Stimulated activated CD8-positive, alpha-beta memory T cell treated with anti-CD3 and anti-CD28 coated beads, Interleukin-12 subunit alpha, Interleukin-12 subunit beta, amount 100 ng/mL, for 4 hours (primary cell): ENCODE measurements at regions not wholly inside any gene's neighbourhood (a gene's known extent, or its start where the extent isn't known, plus 50 kb on each side); places are given as distances from the start of the nearest gene placed in this dataset.
"Not testable (repeated sequence)": the region's sequence is repeated elsewhere in the genome, so short reads cannot be mapped to it uniquely, and the experiment has no call there.

Source experiments
- DNase-seq: peaks from one replicate; pipeline ENCODE4 v3.0.0-alpha.2; 2020; ENCODE audit warnings: low read depth

DNA sequence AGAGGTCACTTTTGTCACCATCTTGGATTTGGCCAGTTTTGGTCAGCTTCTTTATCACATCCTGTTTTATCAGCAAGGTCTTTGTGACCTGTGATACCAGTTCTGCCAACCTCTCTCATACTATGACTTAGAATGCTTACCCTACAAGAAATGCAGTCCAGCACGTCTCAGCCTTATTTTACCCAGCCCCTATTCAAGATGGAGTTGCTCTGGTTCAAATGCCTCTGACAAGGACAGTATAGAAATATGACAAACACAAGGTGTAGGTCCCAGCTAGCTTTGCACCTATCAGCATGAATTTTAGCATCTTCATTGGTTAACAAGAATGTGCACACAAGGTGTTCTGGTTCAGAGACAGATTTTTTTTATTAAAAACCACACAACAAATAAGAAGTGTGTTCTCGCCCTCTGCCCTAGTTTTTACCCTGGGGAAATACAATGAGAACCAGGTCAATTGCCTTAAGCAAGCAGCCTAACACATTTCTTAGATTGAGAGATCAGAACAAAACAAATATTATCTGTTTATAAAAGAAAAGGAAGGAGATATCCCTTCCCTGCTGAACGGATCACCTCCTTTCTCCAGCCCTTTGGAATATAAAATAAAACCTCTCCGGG lies 962.3 kb upstream of the PRKX start:
- DNase-seq, result no peak

DNA sequence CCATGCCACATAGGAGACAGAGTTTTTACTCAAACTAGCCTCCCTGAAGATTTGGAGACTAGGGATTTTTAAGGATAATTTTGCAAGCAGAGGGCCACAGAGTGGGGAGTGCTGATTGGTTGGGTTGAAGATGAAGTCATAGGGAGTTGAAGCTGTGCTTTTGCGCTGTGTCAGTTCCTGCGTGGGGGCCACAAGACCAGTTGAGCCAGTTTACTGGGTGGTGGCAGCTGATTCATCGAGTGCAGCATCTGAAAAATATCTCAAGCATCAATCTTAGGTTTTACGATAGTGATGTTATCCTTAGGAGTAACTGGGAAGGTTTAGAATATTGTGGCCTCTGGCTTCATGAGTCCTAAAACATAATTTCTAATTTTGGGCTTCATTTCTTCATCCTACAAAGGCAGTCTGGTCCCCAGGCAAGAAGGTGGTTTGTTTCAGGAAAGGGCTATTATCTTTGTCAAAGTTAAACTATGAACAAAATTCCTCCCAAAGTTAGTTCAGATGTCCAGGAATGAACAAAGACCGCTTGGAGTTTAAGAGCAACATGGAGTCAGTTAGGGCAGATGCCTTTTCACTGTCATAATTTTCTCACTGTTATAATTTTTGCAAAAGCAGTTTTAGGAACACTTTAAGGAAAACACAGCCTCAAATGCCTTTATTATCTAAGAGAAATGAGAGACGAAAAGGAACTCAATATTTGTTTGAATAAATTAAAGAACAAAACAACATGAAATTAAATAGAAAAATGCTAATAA lies 960.8 kb upstream of the PRKX start:
- DNase-seq, result no peak

DNA sequence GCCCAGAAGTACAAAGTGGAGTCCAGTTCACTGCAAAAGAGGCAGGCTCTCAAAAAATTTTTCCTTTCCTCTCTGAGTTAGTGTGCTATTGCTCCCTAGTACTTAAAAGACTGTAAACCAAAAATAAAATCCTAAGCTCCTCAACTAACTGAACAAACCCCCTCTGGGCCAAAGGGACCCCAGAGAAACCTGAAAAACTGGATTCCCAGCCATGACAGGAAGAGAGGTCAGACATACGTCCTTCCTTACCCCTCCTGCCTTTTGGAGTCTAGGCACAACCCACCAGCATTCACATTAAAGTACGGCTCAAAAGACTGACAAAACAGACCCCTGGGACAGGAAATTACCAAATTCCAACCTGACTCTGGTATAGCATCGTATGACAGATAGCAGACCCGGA lies 957.9 kb upstream of the PRKX start:
- no peak for DNase-seq

DNA sequence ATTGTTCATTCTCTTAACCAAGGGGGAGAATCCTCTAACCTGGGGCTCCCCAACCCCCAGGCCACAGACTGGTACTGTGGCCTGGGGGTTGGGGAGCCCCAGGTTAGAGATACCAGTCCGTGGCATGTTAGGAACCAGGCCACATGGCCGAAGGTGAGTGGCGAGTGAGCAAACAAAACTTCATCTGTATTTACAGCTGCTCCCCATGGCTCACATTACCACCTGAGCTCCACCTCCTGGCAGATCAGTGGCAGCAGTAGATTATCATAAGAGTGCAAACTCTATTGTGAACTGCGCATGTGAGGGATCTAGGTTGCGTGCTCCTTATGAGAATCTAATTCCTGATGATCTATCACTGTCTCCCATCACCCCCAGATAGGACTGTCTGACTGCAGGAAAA lies 957.2 kb upstream of the PRKX start:
- no peak for DNase-seq

DNA sequence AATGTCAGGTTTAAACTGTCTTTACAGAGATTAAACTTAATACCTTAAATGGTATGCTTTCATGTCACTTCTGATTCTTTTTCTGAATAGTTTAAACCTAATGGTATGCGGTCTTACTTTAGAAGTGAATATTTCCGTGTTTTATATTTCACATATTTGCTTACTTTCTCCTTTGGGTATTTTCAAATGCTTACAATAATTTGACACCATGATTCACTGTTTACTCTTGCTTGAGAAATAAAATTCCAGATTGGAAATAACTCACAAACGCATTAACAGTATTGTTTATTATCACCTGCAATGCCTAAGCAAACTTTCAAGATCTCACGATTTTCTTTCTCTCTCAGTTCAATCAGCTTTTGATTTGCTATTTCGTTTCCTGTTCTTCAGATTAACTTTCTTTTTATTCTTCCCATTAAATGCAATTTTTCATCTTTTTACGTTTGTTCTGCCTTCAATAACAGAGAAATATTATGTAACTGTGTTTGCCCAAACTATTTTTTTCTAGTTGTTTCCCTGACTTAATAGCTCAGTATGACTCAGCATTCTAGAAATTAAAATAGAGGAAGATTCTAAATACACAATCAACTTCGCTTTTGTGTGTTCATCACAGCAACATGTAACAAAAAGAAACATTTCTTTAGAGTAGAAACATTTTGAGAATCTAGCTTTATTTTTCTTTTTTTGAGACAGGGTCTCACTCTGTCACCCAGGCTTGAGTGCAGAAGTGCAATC lies 955.5 kb upstream of the PRKX start:
- DNase-seq, result no peak

DNA sequence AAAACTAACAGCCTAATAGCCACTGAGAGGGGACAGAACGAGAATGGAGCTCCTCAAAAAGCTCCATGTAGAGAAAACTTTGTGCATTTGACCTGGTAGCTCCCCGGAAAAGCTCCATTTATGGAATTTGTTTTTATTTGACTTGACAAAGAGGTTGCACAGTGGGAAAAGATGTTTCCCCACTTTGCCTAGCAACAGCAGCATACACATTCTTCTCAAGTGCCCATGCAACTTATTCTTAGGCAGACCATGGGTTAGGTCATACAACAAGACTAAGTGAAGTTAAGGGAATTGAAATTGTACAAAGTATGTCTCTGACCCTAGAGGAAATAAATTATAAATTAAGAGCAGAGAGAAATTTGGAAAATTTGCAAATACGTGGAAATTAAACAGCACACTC lies 949.6 kb upstream of the PRKX start:
- DNase-seq, result no peak

DNA sequence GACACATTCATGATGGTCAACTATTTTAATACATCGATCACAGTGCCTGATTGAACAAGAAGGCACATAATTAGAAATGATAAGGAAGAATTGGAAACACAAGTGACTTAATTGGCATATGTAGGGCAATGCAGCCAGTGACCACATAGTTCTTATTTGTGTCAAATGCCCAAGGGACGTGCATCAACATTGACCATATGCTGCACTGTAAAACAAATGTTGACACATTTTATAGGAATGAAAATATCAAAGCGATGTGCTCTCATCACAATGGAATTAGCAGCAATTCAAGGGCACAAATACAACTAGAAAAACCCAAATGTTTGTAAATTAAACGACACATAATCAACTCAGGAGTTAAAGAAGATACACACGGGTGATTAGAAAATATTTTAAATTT lies 948.3 kb upstream of the PRKX start:
- no peak for DNase-seq

DNA sequence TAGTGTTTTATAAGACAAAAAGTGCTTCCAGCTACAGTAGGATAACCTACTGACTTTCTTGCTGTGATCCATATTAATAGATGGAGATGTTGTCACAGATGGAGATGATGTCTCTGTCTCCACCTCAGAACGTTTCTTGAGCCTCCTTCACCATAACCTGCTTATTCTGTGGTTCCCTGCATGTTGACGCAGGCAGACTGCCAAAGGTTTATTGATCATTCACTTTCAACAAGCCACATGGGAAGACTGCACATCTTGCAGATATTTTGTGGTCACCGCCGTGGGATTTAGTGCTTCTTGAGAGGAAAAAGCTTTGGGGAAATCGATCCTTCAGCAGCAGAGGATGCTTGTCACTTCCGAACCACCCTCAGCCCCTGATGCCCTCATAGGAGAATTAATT lies 943.0 kb upstream of the PRKX start:
- no peak for DNase-seq

DNA sequence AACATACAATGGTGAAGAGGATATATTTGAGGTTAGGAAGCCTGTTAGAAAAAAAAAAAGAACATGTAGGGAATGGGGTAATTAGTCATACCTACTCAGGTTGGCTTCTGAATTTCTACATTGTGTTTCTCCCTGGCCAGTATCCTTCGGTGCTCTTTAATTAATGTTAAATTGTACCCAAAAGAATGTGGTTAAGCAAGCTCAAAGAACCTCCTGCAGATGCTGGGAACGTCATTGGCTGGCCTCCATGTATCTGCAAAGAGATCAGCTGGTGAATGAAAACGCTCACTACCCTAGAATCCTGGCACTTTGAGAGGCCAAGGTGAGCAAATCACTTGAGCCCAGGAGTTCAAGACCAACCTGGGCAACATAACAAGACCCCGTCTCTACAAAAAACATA lies 942.3 kb upstream of the PRKX start:
- DNase-seq, result no peak

DNA sequence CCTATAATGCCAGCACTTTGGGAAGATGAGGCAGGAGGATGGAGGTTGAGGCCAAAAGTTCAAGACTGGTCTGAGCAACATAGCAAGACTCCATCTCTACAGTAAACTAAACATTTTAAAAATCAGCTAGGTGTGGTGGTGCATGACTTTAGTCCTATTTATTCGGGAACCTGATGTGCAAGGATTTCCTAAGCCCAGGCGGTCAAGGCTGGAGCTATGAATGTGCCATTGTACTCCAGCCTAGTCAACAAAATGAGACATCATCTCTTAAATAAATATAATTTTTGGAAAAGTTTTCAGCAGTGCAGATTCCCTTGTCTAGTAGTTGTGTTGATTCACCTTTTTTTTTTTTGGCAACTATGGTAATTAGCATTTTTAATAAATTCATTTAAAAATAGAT lies 928.7 kb upstream of the PRKX start:
- DNase-seq, result no peak

DNA sequence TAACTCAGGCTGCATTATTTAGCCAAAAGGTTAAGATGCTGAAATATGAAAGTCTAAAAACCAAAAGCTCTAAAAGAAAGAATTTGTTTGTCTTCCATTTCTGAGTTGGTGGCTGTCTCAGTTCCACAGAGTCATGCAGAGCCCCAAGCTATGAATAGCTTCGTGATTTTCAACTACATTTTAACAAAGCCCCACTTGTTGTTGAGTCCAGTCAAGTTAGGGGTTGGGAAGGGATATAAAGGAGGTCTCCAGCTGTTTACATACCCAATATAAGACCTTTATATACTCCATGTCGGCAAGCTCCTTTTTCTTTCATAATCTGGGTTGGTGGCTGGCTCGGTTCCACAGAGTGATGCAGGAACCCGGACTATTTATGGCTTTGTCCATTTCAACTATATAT lies 924.6 kb upstream of the PRKX start:
- DNase-seq, result no peak

DNA sequence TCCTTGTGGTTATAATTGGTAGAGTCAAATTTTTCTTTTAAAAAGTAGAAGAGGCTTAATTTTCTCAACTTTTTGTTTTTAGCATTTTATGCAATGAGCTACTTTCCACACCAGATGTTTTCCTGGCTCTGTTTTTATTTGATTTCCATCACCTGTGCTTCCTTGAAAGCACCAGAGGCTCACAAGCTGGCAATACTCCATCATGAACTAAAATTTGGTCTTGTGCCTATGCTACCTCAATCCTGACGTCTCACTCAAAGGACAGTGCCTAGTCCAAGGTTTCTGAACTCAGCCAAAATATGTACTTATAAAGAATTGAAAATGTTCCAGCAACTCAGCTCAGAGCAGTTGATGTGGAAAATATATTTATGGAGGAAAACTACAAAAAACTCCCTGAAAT lies 914.0 kb upstream of the PRKX start:
- no peak for DNase-seq

DNA sequence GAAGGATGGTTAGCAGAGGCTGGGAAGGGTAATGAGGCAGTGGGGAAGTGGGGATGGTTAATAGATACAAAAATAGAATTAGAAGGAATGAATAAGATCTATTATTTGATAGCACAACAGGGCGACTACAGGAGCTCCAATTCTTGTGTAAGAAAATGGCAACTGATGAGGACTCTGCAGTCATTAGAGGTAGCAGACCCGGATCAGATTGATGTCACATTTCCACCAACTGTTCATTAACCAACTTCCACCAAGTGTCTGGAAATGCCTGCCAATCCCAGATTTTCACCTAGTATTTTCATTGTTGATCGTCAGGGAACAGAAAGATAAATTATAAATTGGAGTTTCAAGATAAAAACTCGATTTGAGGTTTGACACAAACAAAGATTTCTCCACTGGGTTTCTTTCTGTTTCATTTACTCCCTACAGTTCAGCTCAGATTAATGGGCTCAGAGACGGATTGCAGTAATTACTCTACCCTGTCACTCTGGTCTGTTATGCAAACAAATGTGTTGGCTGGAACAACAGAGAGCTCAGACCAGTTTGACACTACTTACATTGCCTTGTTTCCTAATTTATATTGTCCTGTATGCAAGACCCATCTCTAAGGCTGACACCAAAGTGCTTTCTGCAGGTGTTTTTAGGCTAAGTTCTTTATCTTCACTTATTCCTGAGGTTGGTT lies 909.2 kb upstream of the PRKX start:
- DNase-seq, result no peak

DNA sequence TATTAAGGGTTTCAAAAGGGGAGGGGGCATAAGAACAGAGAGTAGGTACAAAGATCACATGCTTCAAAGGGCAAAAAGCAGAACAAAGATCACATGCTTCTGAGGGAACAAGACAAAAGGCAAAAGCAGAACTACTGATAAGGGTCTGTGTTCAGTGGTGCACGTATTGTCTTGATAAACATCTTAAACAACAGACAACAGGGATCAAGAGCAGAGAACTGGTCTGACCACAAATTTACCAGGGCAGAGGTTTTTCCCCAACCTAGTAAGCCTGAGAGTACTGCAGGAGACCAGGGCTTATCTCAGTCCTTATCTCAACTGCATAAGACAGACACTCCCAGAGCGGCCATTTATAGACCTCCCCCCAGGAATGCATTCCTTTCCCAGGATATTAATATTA lies 900.2 kb upstream of the PRKX start:
- not testable (repeated sequence) for DNase-seq

DNA sequence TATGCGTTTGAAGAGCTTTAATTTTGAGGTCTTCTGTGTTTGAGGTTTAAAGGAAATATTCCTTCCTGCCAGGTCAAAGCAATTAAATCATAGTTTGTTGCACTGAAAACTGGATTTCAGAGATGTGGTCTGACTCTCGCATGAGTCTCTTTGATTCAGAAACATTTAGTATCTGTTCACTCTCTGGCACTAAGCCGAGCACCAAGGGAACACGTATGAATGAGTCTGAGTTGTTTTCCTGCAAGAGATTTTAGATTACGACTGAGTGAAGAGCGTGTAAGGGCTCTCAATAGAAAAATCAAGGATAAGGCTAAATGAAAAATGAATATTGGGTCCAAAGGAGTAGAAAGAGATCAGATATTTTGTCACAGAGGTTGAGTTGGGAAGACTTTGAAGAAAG lies 875.4 kb upstream of the PRKX start:
- no peak for DNase-seq

DNA sequence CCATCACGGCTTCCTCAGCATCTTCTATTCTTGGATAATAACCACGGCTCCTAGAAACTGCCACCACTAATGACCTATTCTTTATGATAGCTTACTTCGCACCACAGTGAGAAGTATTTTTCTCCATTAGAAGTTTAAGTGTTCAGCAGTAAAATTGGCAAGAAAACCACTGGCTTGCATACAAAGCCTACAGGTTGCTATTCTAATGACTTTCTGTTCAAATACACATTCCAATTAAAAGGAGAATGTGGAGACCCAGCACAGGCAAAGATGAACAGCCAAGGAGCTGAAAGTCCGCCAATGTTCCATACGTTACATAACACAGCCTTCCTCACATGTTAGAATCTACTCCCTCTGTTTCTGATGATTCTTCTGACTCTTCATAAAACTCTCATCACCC lies 875.0 kb upstream of the PRKX start:
- no peak for DNase-seq

DNA sequence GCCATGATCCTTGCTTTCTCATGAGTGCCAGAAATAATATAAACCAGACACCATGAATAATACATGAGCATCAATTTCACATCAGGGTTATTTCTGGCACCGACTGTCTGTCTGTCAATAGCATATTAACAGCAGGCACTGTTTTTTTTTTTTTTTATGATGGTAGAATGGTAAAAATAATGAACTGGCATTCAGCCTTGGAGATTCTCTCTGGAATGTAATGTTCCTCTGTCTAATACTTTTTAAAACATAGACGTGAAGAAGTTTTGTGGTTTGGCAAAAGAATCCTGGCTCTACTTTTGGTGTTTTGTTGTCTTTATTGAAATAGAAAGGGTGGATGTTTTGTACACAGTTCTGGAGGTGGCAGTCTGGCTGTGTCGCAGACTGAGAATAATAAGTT lies 874.6 kb upstream of the PRKX start:
- no peak for DNase-seq

DNA sequence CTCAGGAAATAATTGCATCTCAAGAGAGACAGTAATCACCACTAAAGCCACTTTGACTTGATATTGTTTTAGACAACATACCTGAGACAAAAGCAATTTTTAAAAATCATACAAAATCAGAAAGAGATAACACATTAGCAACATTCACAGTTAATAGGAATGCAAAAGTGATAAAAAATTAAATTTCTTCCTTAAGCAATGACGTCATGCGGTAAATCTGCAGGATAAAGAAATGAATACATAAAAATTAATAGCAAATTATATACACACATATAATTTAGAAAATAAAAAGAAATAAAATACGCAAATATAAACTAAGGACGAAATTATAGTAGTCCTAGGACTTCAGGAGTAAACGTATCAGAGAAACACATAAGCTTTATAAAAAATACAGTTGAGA lies 866.5 kb upstream of the PRKX start:
- no peak for DNase-seq

DNA sequence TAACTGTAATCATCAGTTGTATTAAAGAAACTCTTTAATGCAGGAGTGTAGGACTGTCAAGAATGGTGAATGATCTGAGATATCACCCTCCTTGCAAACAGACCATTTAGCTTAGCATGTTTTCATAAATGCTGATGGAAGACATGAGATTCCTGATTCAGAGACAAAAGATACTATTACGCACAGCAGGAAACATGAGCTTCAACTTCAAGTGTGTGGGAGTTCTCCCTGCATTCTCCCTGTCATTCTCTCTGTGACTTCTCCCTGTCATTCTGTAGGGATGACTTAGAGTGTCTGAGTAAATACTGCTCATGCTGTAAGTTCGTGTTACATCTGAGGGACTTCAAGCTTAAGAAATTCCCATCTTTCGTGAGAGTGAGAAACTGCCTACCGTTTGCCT lies 866.0 kb upstream of the PRKX start:
- no peak for DNase-seq

DNA sequence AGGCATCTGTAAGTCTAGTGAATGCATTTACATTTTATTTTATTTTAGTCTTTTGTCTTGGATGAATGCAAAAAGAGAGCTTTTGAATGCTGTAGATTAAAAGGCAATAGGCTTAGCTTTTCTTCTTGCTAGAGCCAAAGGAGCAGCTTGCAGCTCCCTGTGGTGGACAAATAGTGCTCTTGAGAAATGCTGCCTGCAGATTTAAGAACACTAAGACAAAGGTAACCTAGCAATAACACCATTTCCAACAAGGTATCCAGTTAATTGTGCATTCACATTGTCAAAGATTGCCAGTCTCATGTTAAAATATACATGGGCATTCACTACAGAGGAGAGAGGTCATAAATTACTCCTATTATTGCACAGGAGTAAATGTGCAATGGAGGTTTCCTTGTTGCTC lies 859.2 kb upstream of the PRKX start:
- no peak for DNase-seq

DNA sequence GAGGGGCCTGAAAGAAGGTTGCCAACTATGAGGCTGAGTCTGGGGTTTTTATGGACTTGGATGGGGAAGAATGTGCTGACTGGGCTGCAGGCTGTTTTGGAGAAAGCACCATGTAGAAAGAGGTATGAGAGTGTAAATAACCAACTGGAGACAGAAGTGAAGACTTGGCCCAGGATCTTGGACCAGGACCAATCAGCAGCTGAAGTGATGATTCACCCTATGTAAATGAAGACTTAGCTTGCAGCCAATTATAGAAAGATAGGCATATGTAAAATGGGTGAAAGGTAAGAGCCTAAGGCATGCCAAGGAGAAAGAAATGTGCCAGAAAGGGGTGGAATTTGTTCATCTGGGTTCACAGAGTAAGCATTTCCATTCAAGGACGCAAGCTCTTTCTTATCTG lies 856.7 kb upstream of the PRKX start:
- no peak for DNase-seq

DNA sequence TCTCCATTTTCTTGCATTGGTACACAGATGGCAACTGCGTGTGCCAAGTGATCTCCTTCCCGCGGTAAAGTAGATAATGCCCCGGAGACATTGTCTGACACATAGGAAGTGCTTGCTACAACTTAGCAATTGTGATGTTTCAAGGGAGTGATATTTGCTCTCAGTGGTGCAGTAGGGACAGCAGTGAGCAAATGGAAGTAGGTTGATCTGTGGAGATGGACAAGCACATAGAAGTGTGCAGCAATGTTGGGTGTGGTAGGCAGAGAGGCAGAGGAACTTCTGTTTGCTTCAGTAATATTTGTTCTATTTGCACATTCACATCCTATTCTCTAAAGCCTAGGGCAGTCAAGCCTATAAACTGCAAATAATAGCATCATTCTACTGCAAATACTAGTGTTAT lies 846.7 kb upstream of the PRKX start:
- no peak for DNase-seq

DNA sequence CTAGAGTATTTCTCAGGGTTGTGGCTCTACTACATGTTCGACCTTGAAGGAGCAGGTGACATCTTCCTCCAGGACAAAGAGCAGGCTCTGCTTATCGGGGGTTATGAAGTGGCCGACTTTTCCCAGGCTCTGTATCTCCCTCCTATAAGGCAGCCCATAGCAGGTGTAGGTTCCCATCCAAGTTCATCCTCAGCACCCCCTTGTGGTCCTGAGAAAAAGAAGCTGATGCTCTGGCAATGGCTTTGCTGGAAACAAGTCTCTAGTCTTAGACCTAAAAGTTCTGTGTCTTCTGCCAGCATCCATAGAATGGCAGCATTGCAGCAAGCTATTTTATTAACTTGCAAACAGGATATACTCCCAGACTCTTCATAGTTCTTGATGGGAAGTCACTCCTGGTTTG lies 836.6 kb upstream of the PRKX start:
- no peak for DNase-seq
